Fibroblast of mammary gland (primary cell): ENCODE measurements at regions not wholly inside any gene's neighbourhood (a gene's known extent, or its start where the extent isn't known, plus 50 kb on each side); places are given as distances from the start of the nearest gene placed in this dataset.

Experiments
- DNase-seq: peaks from one replicate; pipeline ENCODE4 v3.0.0-alpha.2; 2010; ENCODE audit warnings: low read depth
- H3K4me3 ChIP-seq: 2 replicates; pipeline ENCODE4 v1.5.1; 2011; ENCODE audit warnings: low read depth, mild to moderate bottlenecking, low read length, moderate library complexity; ENCODE audit not compliant: control insufficient read depth
- CTCF ChIP-seq: conservative IDR thresholded peaks from 2 replicates; pipeline ENCODE4 v1.5.1; 2011; ENCODE audit warnings: low read depth, low read length, inconsistent platforms; ENCODE audit not compliant: control insufficient read depth, insufficient read depth

DNA sequence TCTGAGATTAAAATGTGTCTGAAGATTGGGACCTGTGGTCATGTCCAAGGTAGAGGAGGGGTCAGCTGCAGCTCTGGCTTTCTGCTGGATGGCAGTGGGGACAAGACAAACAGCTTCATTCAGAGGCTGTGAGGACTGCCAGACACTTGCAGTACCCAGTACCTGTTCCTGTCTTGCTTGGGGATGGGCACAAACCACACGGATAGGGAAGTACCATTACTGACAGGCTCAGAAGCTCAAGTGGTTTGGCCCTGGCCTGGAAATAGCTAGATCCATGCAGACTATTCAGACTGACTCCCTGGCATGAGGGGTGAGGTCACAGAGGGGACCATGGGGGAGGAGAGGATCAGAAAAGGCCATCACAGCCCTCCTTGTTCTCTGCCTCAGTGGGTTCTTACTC, 56.0 kb upstream of the COMTD1 start:
- no peak for TF ChIP-seq CTCF
- H3K4me3 ChIP-seq, result no peak overlapping the region
- DNase-seq, result no peak

DNA sequence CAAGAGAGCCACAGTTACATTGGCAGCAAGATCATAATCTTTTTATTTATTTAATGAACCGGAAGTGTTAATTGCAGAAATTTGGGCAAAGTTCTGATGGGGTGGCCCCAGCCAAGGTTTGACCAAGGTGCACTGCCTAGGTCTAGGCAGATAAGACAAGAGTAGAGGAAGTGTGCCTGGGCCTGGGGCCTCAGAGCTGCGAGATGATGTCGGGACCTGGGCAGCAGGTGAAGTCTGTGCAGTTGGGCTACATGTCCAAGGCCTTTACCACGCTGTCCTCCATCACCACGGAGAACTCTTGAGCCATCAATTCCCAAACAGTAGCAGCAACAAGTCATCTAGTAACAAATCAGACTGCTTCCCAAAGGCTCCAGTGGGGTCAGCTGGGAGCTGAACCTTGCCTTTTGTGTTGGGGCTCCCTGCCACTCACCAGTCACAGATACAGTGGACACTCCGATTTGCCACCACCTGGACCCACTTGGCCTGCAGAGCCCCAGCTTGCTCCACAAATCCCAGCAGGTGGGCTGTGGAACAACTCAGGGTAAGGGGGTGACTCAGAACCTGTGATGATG, 52.5 kb upstream of the COMTD1 start:
- no peak for TF ChIP-seq CTCF
- no peak for DNase-seq
- H3K4me3 ChIP-seq, result no peak overlapping the region

DNA sequence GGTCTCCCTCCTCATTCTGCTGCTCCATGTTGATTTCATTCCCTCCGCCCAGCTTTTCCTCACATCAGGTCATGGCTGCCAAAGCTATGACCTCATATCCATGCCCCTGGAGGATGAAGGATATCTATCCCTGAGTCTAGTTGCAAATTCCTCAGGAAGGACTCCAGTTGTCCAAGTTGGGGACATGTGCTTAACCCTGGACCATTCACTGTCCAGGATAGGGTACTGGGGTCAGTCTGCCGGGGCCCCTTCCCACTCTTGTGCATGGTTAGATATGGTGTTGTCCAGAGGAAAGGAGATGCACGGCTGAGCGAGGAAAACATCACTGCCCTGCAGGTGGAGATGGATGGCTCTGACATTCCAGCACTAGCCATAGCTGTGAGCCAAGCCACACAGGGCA, 51.9 kb upstream of the COMTD1 start:
- H3K4me3 ChIP-seq, result no peak overlapping the region
- no peak for TF ChIP-seq CTCF
- DNase-seq, result no peak

DNA sequence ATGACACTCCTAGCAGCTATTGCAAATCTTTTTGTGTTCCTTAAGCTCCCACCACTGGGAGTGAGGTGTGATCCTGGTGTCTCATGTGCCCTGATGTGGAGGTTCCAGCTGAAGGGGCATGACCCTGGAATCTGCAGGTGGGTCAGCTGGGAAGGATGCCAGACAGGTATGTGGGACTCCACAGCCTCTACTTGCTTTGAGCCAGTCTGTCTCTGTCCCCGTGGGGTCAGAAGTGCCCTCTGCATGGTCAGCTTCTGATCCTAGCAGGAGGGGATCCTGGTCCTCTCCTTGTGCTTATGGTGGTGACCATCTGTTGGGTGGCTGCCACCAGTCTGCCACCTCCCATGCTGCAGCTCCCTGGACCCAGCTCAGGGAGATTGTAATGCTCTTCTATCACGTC, 51.1 kb upstream of the COMTD1 start:
- TF ChIP-seq CTCF, result no peak
- H3K4me3 ChIP-seq, result no peak overlapping the region
- no peak for DNase-seq
